ENCODE measurements at regions not wholly inside any gene's neighbourhood (a gene's known extent, or its start where the extent isn't known, plus 50 kb on each side); places are given as distances from the start of the nearest gene placed in this dataset.

- no peak for TF ChIP-seq CTCF (conservative IDR thresholded peaks at IDR 0.05; ENCODE audit: low read depth in 2 of 2)
- TF ChIP-seq EZH2phosphoT487 (IDR thresholded peaks at IDR 0.05; ENCODE audit: unreplicated experiment), result no peak
- TF ChIP-seq POLR2AphosphoS5 (IDR thresholded peaks at IDR 0.05; ENCODE audit: low read depth), result no peak
- TF ChIP-seq EZH2 (IDR thresholded peaks at IDR 0.05; ENCODE audit: low read depth, unreplicated experiment), result no peak
- TF ChIP-seq, protein P1, sequence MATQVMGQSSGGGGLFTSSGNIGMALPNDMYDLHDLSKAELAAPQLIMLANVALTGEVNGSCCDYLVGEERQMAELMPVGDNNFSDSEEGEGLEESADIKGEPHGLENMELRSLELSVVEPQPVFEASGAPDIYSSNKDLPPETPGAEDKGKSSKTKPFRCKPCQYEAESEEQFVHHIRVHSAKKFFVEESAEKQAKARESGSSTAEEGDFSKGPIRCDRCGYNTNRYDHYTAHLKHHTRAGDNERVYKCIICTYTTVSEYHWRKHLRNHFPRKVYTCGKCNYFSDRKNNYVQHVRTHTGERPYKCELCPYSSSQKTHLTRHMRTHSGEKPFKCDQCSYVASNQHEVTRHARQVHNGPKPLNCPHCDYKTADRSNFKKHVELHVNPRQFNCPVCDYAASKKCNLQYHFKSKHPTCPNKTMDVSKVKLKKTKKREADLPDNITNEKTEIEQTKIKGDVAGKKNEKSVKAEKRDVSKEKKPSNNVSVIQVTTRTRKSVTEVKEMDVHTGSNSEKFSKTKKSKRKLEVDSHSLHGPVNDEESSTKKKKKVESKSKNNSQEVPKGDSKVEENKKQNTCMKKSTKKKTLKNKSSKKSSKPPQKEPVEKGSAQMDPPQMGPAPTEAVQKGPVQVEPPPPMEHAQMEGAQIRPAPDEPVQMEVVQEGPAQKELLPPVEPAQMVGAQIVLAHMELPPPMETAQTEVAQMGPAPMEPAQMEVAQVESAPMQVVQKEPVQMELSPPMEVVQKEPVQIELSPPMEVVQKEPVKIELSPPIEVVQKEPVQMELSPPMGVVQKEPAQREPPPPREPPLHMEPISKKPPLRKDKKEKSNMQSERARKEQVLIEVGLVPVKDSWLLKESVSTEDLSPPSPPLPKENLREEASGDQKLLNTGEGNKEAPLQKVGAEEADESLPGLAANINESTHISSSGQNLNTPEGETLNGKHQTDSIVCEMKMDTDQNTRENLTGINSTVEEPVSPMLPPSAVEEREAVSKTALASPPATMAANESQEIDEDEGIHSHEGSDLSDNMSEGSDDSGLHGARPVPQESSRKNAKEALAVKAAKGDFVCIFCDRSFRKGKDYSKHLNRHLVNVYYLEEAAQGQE (IDR thresholded peaks at IDR 0.05; ENCODE audit: unreplicated experiment), result no peak
- no peak for TF ChIP-seq NANOG (IDR thresholded peaks at IDR 0.05; ENCODE audit: borderline replicate concordance)
- TF ChIP-seq CREB1 (CRISPR knock-in tag; IDR thresholded peaks at IDR 0.05; ENCODE audit: low read depth), result no peak
- TF ChIP-seq JUNB (IDR thresholded peaks at IDR 0.05; ENCODE audit: unreplicated experiment), result no peak
These were observed 150.8 kb upstream of the SLC44A1 start for GRCh38 chr9:105093685-105094084.
